ENCODE measurements at regions not wholly inside any gene's neighbourhood (a gene's known extent, or its start where the extent isn't known, plus 50 kb on each side); places are given as distances from the start of the nearest gene placed in this dataset.
"Not testable (repeated sequence)": the region's sequence is repeated elsewhere in the genome, so short reads cannot be mapped to it uniquely, and the experiment has no call there.

DNA sequence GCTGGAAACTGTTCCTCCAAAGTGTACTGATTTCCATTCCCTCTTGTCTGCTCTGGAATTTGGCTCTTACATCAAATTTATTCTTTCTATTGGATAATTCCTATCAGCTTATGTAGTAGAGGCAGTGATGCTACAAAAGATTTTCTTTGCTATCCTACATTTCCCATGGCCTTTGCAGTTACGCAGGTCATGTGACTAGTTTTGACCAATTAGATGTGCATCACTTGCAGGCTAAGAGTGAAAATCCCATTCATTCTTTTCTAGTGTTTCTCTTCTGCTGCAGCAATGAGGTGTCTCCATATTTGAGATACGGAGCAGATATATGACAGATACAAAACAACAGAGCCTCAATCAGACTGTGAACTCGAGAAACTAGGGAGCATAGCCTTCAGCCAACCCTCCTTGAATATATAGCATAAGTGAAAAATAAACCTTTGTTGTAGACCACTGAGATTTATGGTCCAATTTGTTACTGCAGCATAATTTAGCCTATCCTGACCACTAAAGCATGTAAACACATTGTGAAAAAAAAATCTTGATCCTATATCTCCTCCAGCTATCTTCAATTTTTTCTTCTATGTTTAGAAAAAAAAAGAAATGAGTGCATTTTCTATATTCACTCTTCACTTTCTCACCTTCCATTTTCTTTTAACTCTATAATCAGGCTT is 102.0 kb downstream of the HNMT start:
- DNase-seq = no peak

DNA sequence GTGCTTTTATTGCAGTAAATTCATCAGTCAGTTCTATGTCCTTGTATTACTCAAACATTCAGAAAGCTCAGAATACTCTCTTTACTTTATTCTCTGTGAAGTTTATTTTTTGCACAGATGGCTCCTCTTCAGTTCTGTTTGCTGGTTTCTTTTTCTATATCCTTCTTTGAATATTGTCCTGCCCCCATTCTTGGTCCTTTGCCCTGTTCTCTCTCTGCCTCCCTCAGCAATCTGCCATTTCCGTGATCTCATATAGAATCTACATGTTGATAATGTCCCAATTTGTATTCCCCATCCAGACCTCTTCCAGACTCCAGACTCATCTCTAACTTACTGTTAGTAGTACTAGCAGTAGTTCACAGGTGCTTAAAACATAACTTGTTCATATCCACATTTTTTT is 102.6 kb downstream of the HNMT start:
- no peak for DNase-seq

DNA sequence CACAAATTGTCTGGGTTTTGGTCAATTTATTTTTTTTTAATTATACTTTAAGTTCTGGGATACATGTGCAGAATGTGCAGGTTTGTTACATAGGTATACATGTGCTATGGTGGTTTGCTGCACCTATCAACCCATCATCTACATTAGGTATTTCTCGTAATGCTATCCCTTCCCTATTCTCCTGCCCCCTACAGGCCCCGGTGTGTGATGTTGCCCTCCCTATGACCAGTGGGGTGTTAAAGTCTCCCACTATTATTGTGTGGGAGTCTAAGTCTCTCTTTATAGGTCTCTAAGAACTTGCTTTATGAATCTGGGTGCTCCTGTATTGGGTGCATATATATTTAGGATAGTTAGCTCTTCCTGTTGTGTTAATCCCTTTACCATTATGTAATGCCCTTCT is 104.4 kb downstream of the HNMT start:
- not testable (repeated sequence) for DNase-seq

DNA sequence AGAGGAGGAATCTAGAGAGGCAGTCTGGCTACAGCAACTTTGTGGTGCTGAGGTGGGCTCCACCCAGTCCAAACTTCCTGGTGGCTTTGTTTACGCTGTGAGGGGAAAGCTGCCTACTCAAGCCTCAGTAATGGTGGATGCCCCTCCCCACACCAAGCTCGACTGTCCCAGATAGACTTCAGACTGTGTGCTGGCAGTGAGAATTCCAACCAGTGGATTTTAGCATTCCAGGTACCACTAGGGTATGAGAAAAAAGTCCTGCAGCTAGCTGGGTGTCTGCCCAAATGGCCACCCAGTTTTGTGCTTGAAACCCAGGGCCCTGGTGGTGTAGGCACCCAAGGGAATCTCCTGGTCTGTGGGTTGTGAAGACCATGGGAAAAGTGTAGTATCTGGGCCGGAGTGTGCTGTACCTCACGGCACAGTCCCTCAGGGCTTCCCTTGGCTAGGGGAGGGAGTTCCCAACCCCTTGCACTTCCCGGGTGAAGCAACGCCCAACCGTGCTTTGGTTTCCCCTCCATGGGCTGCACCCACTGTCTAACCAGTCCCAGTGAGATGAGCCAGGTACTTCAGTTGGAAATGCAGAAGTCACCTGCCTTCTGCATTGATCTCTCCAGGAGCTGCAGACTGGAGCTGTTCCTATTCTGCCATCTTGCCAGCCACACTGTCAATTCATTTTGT is 106.9 kb downstream of the HNMT start:
- not testable (repeated sequence) for DNase-seq

DNA sequence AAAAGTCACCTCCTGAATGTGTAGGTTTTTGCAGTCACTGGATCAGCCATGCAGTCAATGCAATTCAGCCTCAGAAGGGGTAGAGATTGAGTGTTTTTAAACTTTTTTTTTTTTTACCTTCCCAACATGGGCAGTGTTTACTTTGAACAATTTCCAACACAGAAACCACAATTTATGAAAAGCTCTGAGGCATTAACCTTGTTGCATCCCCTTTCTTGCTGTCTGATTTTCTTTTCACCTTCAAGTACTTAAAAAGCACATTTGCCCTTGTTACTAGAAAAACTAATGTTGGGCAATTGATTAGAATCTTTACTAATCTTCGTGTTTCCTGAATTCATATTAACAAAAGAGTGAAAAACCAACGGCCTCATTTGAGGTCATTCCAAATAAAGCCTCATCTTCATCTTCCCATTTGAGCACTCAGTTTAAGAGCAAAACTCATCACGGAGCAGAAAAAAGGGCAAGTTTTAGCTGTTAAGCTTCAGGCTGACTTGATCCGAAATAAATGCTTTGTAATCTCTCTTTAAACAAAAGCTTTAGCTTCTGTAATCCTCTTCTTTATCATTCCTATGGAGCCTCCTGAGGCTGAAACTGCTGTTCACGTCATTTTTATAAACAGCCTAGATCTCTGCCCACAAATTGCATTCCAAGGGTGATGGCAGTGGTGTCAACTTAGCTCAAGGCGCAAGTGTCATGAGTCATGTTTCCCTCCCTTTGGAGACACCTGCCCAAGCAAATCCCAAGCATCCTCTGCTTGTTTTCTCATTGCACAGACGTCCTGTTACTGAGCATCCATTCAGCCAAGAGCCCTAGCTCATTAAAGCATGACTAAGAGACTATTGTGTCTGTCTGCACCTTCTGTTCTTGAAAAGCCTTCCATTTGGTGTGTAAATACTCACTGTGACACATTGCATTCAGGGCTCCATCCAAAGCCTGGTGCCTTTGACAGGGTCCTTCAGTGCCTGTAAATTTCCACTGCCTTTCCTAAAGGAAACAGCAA is 107.7 kb downstream of the HNMT start:
- peak in 1 of 2 experiments; percentile 49 for DNase-seq

DNA sequence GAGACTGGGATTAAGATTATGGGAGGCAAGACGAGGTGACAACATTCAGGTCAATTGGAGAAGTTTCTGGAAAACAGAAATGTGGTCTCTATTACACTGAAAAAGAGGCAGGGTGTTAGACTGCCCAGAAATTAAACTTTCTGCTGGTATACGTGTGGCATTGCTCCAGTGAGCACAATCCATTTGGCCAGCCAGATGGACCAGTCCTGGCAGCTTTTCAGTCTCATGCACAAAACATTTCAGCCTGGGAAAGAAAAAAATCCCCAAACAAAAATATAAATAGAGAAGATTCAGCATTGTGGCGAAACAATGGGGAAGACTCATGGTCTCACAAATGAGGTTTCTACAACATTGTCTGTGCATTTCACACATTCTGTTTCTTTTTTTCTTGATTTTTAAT is 113.9 kb downstream of the HNMT start:
- DNase-seq = no peak

DNA sequence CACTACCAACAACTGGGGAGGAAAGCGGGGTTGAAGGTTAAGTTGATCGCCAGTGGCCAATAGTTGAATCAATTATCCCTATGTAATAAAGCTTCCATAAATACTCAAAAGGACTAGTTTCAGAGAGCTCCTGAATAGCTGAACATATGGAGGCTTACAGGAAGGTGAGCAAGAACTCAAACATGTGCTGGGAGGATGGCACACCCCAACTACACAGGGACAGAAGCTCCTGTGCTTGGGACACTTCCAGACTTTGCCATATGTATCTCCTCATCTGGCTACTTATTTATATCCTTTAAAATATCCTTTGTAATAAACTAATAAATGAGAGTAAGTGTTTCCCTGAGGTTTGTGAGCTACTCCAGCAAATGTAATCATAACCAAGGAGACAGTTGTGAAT is 115.7 kb downstream of the HNMT start:
- no peak for DNase-seq

DNA sequence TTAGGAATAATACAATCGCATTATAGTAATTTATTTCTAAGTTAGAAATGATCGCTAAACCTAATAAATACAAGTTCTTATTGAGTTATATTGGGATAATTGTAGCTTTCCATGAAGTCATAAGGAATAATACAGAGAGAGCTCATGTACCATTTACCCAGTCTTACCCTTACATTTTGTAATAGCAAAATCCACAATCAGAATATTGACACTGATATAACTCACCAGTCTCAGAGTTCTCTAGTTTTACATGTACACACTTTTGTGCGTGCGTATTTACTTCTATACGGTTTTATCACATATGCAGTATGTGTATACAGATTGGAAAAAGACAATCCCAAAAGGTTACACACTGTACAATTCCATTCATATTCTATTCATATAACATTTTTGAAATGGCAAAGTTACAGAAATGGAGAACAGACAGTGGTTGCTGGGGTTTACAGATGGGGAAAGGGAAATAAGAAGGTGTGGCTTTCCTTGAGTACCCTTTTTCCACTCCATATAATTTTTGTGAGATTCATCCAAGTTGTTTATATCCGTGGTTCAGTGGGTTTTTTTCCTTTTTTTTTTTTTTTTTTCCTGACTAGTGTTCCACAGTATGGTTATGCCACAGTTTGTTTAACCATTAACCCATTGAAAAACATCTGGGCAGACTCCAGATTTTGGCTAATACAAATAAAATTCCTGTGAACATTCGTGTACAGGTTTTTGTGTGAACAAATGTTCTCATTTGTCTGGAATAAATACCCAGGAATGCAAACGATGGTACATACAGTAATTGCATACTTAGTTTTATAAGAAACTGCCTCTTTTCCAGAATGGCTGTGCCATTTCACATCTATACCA is 117.2 kb downstream of the HNMT start:
- DNase-seq = no peak

DNA sequence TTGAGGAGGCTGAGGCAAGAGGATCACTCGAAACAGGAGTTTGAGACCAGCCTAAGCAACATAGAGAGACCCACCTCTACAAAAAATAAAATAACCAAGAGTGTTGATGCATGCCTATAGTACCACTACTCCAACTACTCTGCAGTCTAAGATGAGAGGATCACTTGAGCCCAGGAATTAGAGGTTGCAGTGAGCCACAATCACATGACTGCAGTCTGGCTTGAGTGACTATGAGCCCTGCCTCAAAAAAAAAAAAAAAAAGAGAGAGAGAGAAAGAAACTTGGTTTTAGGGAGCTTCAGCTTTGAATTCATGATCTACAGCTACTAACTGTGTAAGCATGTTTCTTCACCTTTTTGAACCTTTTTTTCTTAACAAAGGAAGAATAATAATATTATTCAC is 119.9 kb downstream of the HNMT start:
- DNase-seq = no peak

DNA sequence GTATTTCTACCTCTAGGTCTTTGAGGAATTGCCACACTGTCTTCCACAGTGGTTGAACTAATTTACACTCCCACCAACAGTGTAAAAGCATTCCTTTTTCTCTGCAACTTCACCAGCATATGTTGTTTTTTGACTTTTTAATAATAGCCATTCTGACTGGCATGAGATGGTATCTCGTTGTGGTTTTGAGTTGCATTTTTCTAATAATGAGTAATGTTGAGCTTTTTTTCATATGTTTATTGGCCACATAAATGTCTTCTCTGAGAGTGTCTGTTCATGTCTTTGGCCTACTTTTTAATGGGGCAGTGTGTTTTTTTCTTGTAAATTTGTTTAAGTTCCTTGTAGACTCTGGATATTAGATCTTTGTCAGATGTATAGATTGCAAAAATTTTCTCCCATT is 121.2 kb downstream of the HNMT start:
- DNase-seq = not testable (repeated sequence)

DNA sequence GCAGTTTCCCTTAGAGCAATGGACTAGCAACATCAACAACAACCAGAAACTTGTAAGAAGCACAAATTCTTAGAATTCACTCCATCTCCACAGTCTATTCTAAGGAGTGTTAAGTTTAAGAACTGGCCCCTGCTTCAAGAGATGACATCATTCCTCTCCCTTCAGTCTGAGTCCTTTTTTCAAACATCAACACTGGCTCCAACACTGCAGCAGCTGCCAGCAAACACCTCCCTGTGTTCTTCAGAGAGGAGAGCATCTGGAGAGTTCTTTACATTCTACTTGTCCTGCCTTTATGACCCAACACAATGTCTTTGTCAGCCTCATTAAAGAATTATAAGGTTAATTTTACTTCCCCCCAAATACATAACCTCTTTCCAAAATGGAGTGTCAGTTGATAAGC is 122.3 kb downstream of the HNMT start:
- no peak for DNase-seq

DNA sequence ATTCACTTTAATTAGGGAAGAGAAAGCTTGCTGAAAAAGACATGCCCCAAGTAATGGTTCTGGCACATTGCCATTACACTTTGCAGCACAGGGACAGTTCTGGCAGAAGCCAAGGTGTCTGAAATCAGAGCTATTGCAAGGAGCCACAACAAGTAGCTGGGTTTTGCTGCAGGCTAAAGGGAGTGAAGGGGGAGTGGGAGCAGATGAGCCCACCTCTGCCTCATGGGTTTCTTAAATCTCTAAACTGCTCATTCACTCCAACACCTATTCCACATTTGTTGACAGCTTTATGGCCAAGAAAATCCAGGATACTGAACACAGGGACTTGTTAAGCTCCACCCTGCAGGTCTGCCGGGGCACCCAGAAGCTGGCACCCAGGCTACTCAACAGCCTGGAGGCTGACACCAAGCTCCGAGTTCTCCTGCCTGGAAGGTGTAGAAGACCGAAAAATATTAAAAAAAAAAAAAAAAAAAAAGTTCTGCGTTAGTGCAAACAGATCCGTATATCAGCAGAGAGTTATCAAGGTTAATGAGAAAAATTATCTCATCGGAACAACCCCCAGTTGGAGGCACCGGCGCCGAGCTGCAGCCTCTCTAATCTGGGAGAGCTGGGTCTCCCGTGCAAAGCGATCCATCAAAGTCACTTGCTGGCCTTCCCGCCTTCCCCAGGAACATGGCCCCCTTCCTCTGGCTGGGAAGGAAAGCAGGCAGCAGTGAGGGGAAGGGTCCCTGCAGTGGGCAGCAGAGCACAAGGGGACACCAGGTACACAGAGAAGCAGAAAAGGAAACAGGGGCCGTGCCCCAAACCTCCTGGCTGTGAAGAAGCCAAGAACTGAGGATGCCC is 123.7 kb downstream of the HNMT start:
- DNase-seq = peak in 1 of 2 experiments; percentile 51

DNA sequence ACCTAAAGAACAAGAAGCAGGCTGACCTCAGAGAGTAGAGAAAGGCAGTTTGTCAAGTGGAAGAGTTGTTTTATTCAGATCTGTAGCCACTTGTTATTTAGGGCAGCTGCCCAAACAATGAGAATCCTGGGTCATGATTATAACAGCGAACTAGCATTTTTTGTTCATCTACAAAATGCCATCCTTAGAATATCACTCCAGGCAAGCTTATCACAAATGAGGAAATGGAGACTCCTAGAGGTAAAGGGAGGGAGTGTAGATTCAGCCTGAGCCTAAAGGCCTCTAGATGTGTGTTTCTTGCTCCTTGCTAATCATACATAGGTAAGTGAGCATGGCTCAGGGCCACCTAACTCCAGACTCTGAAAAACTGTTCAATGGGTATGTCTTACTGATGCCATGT is 126.1 kb downstream of the HNMT start:
- DNase-seq = peak in 1 of 2 experiments; percentile 30

DNA sequence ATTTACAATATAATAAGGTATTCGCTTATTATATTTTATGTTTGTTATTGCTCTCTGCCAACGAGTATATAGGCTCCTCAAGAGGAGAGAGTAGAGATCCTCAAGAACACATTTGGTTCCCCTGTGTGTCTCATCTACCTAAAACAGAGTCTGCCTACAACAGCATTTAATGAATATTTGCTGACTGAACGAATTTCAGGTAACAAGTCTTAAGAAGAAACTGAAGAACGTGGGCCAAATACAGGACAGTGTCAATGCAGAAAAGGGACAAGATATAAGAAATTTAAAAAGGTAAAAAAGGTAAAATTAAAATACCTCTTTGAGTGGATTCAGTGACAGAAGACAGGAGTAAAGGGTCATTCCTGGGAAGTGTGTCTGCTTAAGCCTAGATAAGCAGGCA is 129.2 kb downstream of the HNMT start:
- no peak for DNase-seq

DNA sequence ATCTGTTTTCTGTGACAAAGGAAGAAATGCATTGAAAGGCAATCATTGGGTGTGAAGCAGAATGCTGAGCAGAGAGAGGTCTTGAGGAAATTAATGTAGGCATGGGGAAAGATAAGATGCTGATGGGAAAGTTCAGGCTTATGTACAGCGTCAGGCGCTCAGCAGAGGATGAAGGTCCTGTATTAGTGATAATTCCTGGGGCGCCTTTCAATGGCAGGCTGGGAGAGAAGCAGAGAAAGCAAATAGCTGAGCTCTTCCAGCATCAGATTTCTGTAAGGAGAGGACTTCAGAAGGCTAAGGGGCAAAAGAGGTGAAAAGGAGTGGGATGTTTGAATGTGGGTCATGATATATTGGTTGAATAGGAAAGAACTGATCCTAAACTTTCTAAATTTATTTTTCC is 129.8 kb downstream of the HNMT start:
- DNase-seq = no peak

DNA sequence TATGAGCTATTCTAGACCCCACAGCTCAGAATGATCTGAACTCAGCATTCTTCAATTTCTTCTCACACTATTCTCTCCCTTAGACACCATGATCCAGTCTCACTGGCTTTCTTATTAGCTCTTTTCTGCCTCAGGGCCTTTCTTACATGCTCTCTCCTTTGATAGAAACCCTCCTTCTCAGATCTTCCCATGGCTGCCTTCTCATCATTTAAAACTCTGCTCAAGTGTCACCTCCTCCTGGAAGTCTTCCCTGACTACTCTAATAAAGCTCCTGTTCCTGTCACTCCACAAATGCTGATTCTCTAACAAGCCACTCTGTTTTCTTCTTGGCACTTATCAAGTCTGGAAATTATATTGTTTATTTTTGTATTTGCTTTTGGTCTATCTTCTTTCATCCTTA is 131.1 kb downstream of the HNMT start:
- no peak for DNase-seq

DNA sequence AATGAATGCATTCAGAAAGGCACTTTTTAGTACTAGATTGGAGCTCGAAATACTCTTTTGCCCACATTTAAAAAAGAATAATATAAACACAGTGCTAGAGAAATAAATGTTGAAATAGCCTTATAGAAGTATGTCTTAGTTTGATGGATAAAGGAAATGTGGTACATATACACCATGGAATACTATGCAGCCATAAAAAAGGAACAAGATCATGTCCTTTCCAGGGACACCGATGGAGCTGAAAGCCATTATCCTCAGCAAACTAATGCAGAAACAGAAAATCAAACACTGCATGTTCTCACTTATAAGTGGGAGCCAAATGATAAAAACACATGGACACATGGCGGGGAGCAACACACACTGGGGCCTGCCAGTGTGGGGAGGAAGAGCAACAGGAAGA is 135.0 kb downstream of the HNMT start:
- not testable (repeated sequence) for DNase-seq

DNA sequence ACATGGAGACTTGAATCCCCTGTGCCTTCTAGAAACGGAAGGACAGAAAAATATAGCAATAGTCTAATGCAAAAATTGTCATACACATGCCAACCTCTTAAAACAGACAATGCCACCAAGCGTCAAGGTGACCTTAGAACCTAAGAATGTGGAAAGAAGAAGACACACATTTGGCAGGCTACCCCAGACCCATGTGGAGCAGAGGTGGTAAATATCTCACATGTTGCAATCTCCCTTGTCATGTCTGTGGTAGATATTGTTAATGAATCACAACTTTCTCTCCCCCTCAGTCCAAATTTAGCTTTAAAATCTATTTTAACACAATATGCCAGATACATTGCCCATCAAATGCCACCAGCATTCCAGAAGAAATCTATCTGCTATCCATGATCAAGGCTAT is 137.4 kb downstream of the HNMT start:
- DNase-seq = no peak

DNA sequence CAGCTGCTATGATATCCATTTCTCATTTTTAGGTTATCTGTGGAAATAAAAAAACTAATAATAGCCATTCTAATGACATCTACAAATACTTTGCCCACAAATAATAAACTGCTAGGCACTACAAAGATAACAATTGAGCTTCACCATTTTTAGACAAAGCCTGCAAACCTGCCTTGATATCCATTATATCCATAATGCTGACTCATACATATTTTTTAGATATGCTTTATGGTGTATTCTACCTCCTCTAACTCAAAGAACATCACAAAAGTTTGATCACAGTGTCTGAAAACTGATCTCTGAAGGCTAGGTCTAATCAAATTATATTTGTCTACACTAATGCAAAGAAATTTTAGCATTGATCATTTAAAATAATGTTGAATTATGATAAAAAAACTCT is 138.4 kb downstream of the HNMT start:
- DNase-seq = no peak

DNA sequence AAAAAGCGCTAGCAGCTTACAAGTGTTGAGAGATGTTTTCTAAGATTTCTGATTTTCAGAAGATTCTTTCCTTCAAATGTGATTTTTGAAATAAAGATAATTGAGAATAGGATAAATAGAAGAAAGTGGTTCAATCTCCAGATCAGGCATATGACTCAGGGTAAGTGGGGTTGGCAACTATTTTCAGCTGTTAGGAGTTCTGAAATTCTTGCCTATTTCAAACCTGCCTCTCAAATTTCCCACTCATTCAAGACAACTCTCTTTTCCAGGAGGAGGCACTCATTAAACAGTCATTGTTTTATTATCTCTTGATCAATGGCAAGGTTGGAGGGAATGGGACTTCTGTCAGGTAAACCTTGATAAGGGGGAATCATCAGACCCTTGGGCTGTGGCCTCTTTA is 138.9 kb downstream of the HNMT start:
- DNase-seq = no peak

DNA sequence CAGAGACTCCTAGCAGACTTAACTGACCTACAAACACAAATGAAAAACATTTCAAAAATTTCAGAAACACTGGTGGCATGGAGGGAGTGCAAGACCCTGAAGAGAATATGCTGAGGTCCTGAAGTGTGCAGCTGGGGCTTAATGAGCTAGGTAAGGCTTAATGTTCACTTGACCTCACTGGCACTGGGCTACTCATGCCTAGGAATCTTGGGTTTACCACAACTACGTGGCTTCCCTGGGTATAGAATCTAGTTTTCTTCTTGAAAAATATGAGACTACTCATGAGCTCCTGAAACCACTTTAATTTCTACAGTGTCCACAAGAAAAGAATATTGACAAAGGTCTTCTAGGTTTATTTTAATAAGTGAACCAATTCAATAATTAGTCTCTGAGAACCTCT is 139.8 kb downstream of the HNMT start:
- DNase-seq = no peak

DNA sequence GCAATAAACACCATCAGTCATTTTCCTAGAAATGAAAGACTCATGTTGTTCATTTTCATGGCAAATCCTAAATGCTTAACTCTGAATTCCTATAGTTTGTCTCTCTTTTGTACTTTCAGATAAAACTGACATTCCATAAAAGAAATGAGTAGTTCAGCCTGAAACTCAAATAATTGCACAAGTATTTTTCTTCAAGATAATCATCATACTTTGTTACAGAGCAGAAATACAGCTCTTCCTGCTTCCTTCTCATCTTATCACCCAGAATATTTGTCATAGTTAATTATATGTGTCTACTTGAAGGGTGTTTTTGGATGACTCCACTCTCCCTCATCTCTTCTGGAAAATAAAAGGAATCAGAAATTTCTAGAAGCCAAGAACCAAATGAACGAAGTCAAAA is 141.1 kb downstream of the HNMT start:
- DNase-seq = no peak
